ENCODE measurements at regions not wholly inside any gene's neighbourhood (a gene's known extent, or its start where the extent isn't known, plus 50 kb on each side); places are given as distances from the start of the nearest gene placed in this dataset.

- no peak for TF ChIP-seq ATF3 (IDR thresholded peaks at IDR 0.05; ENCODE audit: insufficient read depth, low read depth, low read length)
- no peak for TF ChIP-seq EZH2 (IDR thresholded peaks at IDR 0.05; ENCODE audit: low read depth, low read length, severe bottlenecking)
Measured at GRCh38 chr20:39390186-39390585, 428.0 kb downstream of the DHX35 start.
